Suprapubic skin (tissue), 3 donors: ENCODE measurements at regions not wholly inside any gene's neighbourhood (a gene's known extent, or its start where the extent isn't known, plus 50 kb on each side); places are given as distances from the start of the nearest gene placed in this dataset.

Source experiments
- CTCF ChIP-seq, 2 donors: fragments of 200-600 bp in 1 of 2; fragments of 450-650 bp in 1 of 2; sonication (generic) in 1 of 2; IDR thresholded peaks; one replicate each; pipeline ENCODE4 v1.5.1; 2016 to 2019; ENCODE audit warnings: antibody characterized with exemption in 2 of 2, mild to moderate bottlenecking in 1 of 2, moderate library complexity in 1 of 2
- POLR2A ChIP-seq, 2 donors: fragments of 450-650 bp; IDR thresholded peaks; one replicate each; pipeline ENCODE4 v1.6.1; 2017; ENCODE audit warnings: antibody characterized with exemption in 2 of 2, mild to moderate bottlenecking in 2 of 2, moderate library complexity in 2 of 2

GRCh38 chr1:99181892-99182291, 82.4 kb upstream of the PLPPR4 start:
- no peak for TF ChIP-seq CTCF (IDR thresholded peaks at IDR 0.05)
- TF ChIP-seq POLR2A (IDR thresholded peaks at IDR 0.05): no peak
